ENCODE measurements at regions not wholly inside any gene's neighbourhood (a gene's known extent, or its start where the extent isn't known, plus 50 kb on each side); places are given as distances from the start of the nearest gene placed in this dataset.

DNA sequence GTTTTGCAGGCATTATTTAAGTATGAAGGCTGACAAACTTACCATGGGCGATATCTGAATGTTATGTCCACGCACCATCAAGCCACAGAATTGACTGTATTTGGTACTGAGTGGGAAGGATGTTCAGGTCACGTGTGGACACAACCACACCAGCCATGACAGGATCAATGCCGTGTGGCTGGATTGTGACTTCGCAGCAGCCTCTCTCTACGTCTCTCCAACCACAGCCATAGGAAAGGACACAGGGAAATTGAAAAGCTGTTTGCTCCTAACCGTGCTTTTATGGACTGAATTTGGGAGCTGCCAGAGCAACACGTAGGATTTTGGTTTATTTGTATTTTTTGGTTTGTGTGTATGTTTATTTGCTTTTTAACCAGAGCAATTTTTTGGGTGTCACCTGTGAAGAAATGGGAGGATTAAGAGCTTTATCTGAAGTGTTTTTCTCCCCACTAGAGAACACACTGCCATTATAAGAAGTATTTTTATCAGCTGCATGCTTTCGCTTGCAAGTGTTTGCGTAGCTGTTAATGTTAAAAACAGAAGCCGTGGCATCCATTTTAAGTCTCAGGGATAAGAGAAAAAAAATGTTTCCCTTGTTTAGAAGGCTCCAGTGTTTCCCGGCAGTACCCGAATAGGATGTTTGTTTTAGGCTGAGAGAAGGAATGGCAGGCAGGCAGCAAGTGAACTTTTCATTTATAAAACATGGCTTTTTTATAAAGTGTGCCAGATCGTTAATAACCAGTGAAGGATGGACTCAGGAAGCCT lies 401.1 kb upstream of the NFE2L3 start:
- TF ChIP-seq, protein P1, sequence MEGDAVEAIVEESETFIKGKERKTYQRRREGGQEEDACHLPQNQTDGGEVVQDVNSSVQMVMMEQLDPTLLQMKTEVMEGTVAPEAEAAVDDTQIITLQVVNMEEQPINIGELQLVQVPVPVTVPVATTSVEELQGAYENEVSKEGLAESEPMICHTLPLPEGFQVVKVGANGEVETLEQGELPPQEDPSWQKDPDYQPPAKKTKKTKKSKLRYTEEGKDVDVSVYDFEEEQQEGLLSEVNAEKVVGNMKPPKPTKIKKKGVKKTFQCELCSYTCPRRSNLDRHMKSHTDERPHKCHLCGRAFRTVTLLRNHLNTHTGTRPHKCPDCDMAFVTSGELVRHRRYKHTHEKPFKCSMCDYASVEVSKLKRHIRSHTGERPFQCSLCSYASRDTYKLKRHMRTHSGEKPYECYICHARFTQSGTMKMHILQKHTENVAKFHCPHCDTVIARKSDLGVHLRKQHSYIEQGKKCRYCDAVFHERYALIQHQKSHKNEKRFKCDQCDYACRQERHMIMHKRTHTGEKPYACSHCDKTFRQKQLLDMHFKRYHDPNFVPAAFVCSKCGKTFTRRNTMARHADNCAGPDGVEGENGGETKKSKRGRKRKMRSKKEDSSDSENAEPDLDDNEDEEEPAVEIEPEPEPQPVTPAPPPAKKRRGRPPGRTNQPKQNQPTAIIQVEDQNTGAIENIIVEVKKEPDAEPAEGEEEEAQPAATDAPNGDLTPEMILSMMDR (IDR thresholded peaks at IDR 0.05; ENCODE audit: low read depth, low read length, missing control alignments): no peak
- no peak overlapping the region for H3K4me3 ChIP-seq (replicated peaks; ENCODE audit: low read depth, low read length)
- no peak for DNase-seq (ENCODE audit: extremely low read depth, low read depth)

DNA sequence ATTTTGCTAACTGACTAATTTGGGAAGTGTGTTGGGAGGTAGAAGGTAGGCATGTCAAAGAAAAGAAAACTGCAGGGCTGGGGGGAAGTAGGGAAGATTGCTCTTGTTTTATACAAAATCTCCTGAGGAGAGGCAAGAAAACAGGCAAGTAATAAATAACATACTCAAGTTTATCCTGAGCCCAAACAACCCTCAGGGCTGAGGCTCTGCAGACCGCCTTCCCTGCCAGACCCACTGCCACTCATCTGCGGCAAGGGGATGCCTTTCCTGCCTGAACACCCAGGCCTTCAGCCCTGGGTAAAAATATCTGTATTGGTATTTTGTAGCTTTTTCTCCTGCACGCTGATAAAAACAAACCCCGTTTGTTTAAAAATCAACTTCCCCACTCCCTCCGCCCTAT lies 399.8 kb upstream of the NFE2L3 start:
- TF ChIP-seq, protein P1 (IDR thresholded peaks at IDR 0.05; ENCODE audit: low read depth, low read length, missing control alignments): no peak
- no peak overlapping the region for H3K4me3 ChIP-seq (replicated peaks; ENCODE audit: low read depth, low read length)
- no peak for DNase-seq (ENCODE audit: extremely low read depth, low read depth)

DNA sequence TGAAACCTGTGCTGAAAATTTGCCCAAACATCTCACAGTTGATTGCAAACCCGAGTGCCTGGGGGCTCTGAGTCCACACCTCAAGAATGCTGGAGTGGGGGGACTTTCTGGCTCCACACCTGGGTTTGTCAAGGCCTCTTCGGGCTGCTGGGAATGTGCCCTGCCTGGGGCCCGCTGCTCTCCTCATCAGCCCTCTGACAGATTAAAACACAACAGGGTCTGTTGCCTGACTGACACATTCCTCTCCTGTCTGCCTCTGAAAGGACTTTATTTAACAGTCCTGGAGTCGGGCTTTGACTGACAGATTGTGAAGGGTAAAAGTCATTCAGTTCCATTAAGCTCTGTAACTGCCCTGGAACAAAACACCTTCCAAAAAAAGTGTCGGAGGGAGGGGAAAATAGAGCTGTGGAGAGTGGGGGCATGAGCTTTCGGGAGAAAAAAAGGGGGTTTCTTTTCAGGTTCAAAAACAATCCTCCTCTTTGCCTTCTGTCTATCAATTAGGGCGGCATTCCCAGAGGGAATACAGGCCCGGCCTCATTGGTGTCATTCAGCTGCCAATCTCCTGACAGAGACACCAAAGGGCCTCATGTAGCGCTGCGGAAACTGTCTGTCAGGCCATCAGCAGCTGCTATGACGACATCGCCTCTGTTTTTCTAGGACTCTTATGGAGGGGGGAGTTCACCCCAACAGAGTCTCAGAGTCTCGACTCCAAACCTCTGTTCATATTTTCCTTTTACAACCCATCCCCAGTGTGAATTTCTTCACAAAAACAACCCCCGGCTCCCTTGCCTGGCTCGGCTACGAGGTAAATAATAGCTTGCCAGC lies 398.8 kb upstream of the NFE2L3 start:
- no peak for DNase-seq (ENCODE audit: extremely low read depth, low read depth)
- H3K4me3 ChIP-seq (replicated peaks; ENCODE audit: low read depth, low read length): no peak overlapping the region
- TF ChIP-seq, protein P1 (IDR thresholded peaks at IDR 0.05; ENCODE audit: low read depth, low read length, missing control alignments): no peak

DNA sequence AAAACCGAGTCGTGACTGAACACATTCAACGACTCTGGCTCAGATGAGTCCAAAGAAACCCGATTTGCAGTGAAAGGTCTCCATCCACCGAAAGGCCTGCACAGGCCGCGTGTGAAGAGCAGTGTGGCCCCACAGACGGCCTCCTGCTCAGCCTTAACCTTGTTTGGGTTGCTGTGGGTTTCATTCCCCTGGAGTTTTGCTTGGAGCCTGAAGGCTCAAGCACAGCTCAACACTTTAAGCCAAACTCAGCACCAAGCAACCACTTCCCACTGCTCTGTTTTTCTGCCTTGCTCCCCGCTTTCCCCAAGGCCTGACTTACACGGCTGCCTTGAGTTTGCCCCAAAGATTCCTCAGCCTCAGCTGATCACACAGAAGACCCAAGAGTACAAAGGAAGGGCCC lies 398.2 kb upstream of the NFE2L3 start:
- TF ChIP-seq, protein P1 (IDR thresholded peaks at IDR 0.05; ENCODE audit: low read depth, low read length, missing control alignments): no peak
- H3K4me3 ChIP-seq (replicated peaks; ENCODE audit: low read depth, low read length): no peak overlapping the region
- DNase-seq (ENCODE audit: extremely low read depth, low read depth): no peak

DNA sequence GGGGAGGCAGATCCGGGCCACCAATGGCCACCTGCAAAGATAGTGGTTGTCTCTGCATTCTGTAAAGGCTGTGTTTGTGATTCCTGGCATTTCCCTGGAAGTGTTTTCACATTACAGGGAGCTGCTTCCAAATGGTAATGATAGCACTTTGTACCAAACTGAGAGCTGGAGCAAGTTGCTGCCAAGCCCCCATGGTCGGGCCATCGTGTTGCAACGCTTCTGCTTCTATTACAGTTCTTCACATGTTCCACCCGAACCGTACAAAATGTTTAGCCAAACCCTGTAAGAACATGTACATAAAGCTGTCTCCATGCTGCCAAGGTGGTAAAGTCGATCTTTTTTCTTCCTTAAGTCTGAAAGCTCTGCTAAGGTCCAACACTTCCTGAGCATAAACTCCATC lies 397.7 kb upstream of the NFE2L3 start:
- DNase-seq (ENCODE audit: extremely low read depth, low read depth): no peak
- H3K4me3 ChIP-seq (replicated peaks; ENCODE audit: low read depth, low read length): no peak overlapping the region
- TF ChIP-seq, protein P1 (IDR thresholded peaks at IDR 0.05; ENCODE audit: low read depth, low read length, missing control alignments): no peak

DNA sequence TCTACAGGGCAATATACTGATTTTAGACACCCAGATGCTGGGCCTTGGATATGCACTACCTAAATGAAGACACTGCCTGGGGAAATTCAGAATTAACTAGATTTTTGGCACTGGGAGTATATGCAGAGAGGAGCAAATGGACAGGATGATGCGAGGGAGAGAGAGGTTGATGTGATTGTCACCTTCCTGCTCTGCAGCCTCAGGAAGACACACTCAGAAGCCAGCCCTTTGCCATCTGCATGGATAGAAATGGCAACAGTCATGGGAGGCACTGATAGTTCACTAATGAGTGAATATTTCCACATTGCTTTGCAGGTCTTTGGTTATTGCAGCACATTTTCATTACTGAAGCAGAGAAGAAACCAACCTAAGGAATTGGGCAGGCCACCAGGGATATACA lies 397.2 kb upstream of the NFE2L3 start:
- H3K4me3 ChIP-seq (replicated peaks; ENCODE audit: low read depth, low read length): no peak overlapping the region
- TF ChIP-seq, protein P1 (IDR thresholded peaks at IDR 0.05; ENCODE audit: low read depth, low read length, missing control alignments): no peak
- no peak for DNase-seq (ENCODE audit: extremely low read depth, low read depth)
